Fibroblast of peridontal ligament (primary cell): ENCODE measurements at regions not wholly inside any gene's neighbourhood (a gene's known extent, or its start where the extent isn't known, plus 50 kb on each side); places are given as distances from the start of the nearest gene placed in this dataset.

Experiments
- DNase-seq: peaks from one replicate; pipeline ENCODE4 v3.0.0-alpha.2; 2010; ENCODE audit errors: extremely low read depth

- no peak for DNase-seq
Observed at GRCh38 chr3:18883571-18883970, 264.7 kb upstream of the KCNH8 start.

- no peak for DNase-seq
Observed at GRCh38 chr3:18880691-18881090, 267.6 kb upstream of the KCNH8 start.

- no peak for DNase-seq
Observed at GRCh38 chr3:18872466-18872865, 275.8 kb upstream of the KCNH8 start.

GRCh38 chr3:18870642-18871041 lies 277.7 kb upstream of the KCNH8 start:
- DNase-seq, result no peak

GRCh38 chr3:18870074-18870640 lies 278.2 kb upstream of the KCNH8 start:
- no peak for DNase-seq

GRCh38 chr3:18868911-18869689 lies 279.2 kb upstream of the KCNH8 start:
- DNase-seq, result no peak

GRCh38 chr3:18866899-18867298 lies 281.4 kb upstream of the KCNH8 start:
- DNase-seq, result no peak

- DNase-seq, result no peak
Observed at GRCh38 chr3:18864933-18865731, 283.2 kb upstream of the KCNH8 start.

- DNase-seq, result no peak
Observed at GRCh38 chr3:18862077-18862476, 286.2 kb upstream of the KCNH8 start.

GRCh38 chr3:18861137-18861536 lies 287.2 kb upstream of the KCNH8 start:
- no peak for DNase-seq

- no peak for DNase-seq
Observed at GRCh38 chr3:18853269-18853668, 295.0 kb upstream of the KCNH8 start.

GRCh38 chr3:18847583-18848197 lies 300.6 kb upstream of the KCNH8 start:
- DNase-seq, result no peak

GRCh38 chr3:18843983-18844382 lies 304.3 kb upstream of the KCNH8 start:
- DNase-seq, result no peak

- no peak for DNase-seq
Observed at GRCh38 chr3:18843188-18843587, 305.1 kb upstream of the KCNH8 start.

GRCh38 chr3:18841422-18842343 lies 306.6 kb upstream of the KCNH8 start:
- no peak for DNase-seq

GRCh38 chr3:18840535-18841137 lies 307.7 kb upstream of the KCNH8 start:
- DNase-seq, result no peak

- DNase-seq, result no peak
Observed at GRCh38 chr3:18838758-18839157, 309.6 kb upstream of the KCNH8 start.

- no peak for DNase-seq
Observed at GRCh38 chr3:18837137-18837755, 311.1 kb upstream of the KCNH8 start.

GRCh38 chr3:18835021-18835420 lies 313.3 kb upstream of the KCNH8 start:
- no peak for DNase-seq

GRCh38 chr3:18830087-18830486 lies 318.2 kb upstream of the KCNH8 start:
- no peak for DNase-seq
